ENCODE measurements at regions not wholly inside any gene's neighbourhood (a gene's known extent, or its start where the extent isn't known, plus 50 kb on each side); places are given as distances from the start of the nearest gene placed in this dataset.

DNA sequence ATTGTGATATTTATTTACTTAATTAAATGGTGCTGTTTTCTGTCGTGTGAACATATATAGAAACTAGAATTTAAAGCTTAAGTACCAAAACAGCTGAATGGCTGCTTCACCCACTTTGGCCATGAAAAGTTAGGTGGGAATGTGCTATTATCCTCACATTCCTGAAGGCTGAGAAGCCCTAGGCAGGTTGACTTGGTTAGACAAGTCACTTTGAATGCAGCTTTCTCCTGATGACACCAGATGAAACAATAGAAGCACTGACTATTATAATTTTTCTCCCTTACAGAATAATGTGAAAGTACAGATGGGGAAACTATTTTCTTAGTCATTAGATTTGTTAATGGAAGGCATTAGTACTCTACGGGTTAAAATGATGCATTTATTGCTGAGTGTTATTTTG is 65.1 kb upstream of the C5orf46 start (continued):
- TF ChIP-seq ATF2 (CRISPR knock-in tag; IDR thresholded peaks at IDR 0.05; ENCODE audit: borderline replicate concordance, low read depth) (no peak), SMAD3 (CRISPR knock-in tag; IDR thresholded peaks at IDR 0.05; ENCODE audit: borderline replicate concordance) (no peak), ZBTB21 (CRISPR knock-in tag; IDR thresholded peaks at IDR 0.05; ENCODE audit: borderline replicate concordance) (no peak), ZMAT4 (CRISPR knock-in tag; IDR thresholded peaks at IDR 0.05) (no peak), ATF6 (CRISPR knock-in tag; IDR thresholded peaks at IDR 0.05) (no peak), ZNF263 (CRISPR knock-in tag; IDR thresholded peaks at IDR 0.05; ENCODE audit: low read depth) (no peak), FOXP1 (CRISPR knock-in tag; IDR thresholded peaks at IDR 0.05; ENCODE audit: borderline replicate concordance) (no peak), JUN (CRISPR knock-in tag; IDR thresholded peaks at IDR 0.05) (no peak), ZNF219 (CRISPR knock-in tag; IDR thresholded peaks at IDR 0.05; ENCODE audit: borderline replicate concordance) (no peak), ZNF396 (CRISPR knock-in tag; IDR thresholded peaks at IDR 0.05; ENCODE audit: borderline replicate concordance) (no peak), GTF2I (CRISPR knock-in tag; conservative IDR thresholded peaks at IDR 0.05) (no peak)

- POLR2A ChIA-PET = no interaction called here
- TF ChIP-seq ELF4 (CRISPR knock-in tag; IDR thresholded peaks at IDR 0.05; ENCODE audit: low read depth) (no peak), GRHL2 (CRISPR knock-in tag; IDR thresholded peaks at IDR 0.05; ENCODE audit: insufficient replicate concordance, severe bottlenecking) (no peak), NR3C1 (CRISPR knock-in tag; conservative IDR thresholded peaks at IDR 0.05; ENCODE audit: low read depth) (no peak), ATF2 (CRISPR knock-in tag; IDR thresholded peaks at IDR 0.05; ENCODE audit: borderline replicate concordance, low read depth) (no peak)
- H3K9me3 Mint-ChIP-seq = no peaks in the 10 kb centered on the region
- no peak for ATAC-seq
- CTCF ChIA-PET = no interaction called here
- peaks cover 13% of the 10 kb centered on the region for H3K36me3 Mint-ChIP-seq
- no peak overlapping the region for H3K4me3 Mint-ChIP-seq
- no peaks in the 10 kb centered on the region for H3K27me3 Mint-ChIP-seq (ENCODE audit: low read depth)
- H3K4me1 Mint-ChIP-seq = peaks cover 7% of the 10 kb centered on the region
- no peak for DNase-seq (ENCODE audit: low spot score)
- H3K27ac Mint-ChIP-seq = no peak overlapping the region
Observed at GRCh38 chr5:147968855-147969254, 62.5 kb upstream of the C5orf46 start.

GRCh38 chr5:147966829-147967228 is 60.5 kb upstream of the C5orf46 start:
- POLR2A ChIA-PET = no interaction called here
- Mint-ChIP-seq H3K27ac (no peak overlapping the region), H3K36me3 (peaks cover 18% of the 10 kb centered on the region), H3K4me3 (no peak overlapping the region), H3K4me1 (no peaks in the 10 kb centered on the region), H3K27me3 (ENCODE audit: low read depth) (no peaks in the 10 kb centered on the region), H3K9me3 (no peaks in the 10 kb centered on the region)
- CTCF ChIA-PET = interaction anchor here (1.0 kb wide), 1 partner anchor 9 kb away, joined by 3 read pairs; no protein-coding TSS in a partner anchor
- no peak for ATAC-seq
- no peak for DNase-seq (ENCODE audit: low spot score)
- TF ChIP-seq, protein P1, sequence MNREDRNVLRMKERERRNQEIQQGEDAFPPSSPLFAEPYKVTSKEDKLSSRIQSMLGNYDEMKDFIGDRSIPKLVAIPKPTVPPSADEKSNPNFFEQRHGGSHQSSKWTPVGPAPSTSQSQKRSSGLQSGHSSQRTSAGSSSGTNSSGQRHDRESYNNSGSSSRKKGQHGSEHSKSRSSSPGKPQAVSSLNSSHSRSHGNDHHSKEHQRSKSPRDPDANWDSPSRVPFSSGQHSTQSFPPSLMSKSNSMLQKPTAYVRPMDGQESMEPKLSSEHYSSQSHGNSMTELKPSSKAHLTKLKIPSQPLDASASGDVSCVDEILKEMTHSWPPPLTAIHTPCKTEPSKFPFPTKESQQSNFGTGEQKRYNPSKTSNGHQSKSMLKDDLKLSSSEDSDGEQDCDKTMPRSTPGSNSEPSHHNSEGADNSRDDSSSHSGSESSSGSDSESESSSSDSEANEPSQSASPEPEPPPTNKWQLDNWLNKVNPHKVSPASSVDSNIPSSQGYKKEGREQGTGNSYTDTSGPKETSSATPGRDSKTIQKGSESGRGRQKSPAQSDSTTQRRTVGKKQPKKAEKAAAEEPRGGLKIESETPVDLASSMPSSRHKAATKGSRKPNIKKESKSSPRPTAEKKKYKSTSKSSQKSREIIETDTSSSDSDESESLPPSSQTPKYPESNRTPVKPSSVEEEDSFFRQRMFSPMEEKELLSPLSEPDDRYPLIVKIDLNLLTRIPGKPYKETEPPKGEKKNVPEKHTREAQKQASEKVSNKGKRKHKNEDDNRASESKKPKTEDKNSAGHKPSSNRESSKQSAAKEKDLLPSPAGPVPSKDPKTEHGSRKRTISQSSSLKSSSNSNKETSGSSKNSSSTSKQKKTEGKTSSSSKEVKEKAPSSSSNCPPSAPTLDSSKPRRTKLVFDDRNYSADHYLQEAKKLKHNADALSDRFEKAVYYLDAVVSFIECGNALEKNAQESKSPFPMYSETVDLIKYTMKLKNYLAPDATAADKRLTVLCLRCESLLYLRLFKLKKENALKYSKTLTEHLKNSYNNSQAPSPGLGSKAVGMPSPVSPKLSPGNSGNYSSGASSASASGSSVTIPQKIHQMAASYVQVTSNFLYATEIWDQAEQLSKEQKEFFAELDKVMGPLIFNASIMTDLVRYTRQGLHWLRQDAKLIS (CRISPR knock-in tag; IDR thresholded peaks at IDR 0.05; ENCODE audit: borderline replicate concordance) = no peak
- TF ChIP-seq ERG (CRISPR knock-in tag; IDR thresholded peaks at IDR 0.05) (no peak), GTF2I (CRISPR knock-in tag; conservative IDR thresholded peaks at IDR 0.05) (no peak), ATF2 (CRISPR knock-in tag; IDR thresholded peaks at IDR 0.05; ENCODE audit: borderline replicate concordance, low read depth) (no peak)
- TF ChIP-seq, protein P2, sequence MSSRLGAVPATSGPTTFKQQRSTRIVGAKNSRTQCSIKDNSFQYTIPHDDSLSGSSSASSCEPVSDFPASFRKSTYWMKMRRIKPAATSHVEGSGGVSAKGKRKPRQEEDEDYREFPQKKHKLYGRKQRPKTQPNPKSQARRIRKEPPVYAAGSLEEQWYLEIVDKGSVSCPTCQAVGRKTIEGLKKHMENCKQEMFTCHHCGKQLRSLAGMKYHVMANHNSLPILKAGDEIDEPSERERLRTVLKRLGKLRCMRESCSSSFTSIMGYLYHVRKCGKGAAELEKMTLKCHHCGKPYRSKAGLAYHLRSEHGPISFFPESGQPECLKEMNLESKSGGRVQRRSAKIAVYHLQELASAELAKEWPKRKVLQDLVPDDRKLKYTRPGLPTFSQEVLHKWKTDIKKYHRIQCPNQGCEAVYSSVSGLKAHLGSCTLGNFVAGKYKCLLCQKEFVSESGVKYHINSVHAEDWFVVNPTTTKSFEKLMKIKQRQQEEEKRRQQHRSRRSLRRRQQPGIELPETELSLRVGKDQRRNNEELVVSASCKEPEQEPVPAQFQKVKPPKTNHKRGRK (CRISPR knock-in tag; IDR thresholded peaks at IDR 0.05; ENCODE audit: borderline replicate concordance) = no peak
- TF ChIP-seq, protein P3, sequence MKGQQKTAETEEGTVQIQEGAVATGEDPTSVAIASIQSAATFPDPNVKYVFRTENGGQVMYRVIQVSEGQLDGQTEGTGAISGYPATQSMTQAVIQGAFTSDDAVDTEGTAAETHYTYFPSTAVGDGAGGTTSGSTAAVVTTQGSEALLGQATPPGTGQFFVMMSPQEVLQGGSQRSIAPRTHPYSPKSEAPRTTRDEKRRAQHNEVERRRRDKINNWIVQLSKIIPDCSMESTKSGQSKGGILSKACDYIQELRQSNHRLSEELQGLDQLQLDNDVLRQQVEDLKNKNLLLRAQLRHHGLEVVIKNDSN (CRISPR knock-in tag; IDR thresholded peaks at IDR 0.05) = no peak

Measured in WTC11 (cell line).